Endothelial cell of umbilical vein (primary cell): ENCODE measurements at regions not wholly inside any gene's neighbourhood (a gene's known extent, or its start where the extent isn't known, plus 50 kb on each side); places are given as distances from the start of the nearest gene placed in this dataset.

Experiments
- BruUV-seq: library from RNA; stranded (reverse); fragments of 400-500 nt; replicated peaks from 2 replicates; lab custom pipeline; 2021; lab: Mats Ljungman, UMichigan
- CTCF ChIA-PET: fragments of 300-600, 350-600 bp; sonication (Branson Sonifier 250); formaldehyde crosslinking; loops from one replicate; lab custom pipeline; 2021; ENCODE audit warnings: antibody characterized with exemption, inconsistent platforms; lab: Charles Lee
- POLR2A ChIA-PET: fragments of 300-600, 350-600 bp; sonication (Branson Sonifier 250); formaldehyde crosslinking; loops from one replicate; lab custom pipeline; 2021; ENCODE audit warnings: antibody characterized with exemption, inconsistent platforms; lab: Charles Lee
- DNase-seq: peaks from one replicate; pipeline ENCODE4 v3.0.0-alpha.2; 2011; ENCODE audit warnings: low read depth, low spot score
- FAIRE-seq: peaks from 2 replicates; lab custom pipeline; 2011; peaks lifted over from hg19 to GRCh38; lab: Jason Lieb, UNC
- H2AFZ ChIP-seq: 2 replicates; pipeline ENCODE4 v1.6.0; 2012; ENCODE audit warnings: low read depth, low read length, control low read depth, inconsistent platforms
- H3K27ac ChIP-seq: 2 replicates; pipeline ENCODE4 v1.5.1; 2011; ENCODE audit warnings: low read depth, mild to moderate bottlenecking, control low read depth, low read length, moderate library complexity; ENCODE audit not compliant: insufficient read depth
- H3K27me3 ChIP-seq, 2 experiments: 2 replicates each; pipeline versions ENCODE4 v1.6.0 to v1.6.1; 2011; ENCODE audit warnings: low read length in 2 of 2, mixed read lengths in 1 of 2; ENCODE audit not compliant: control insufficient read depth in 2 of 2, insufficient read depth in 2 of 2
- H3K36me3 ChIP-seq, 2 experiments: 2 replicates in 1 of 2; 3 replicates in 1 of 2; pipeline ENCODE4 v1.5.1; 2011; ENCODE audit warnings: low read length in 2 of 2, mild to moderate bottlenecking in 1 of 2, moderate library complexity in 1 of 2; ENCODE audit not compliant: control insufficient read depth in 2 of 2, insufficient read depth in 2 of 2; ENCODE audit errors: extremely low read depth in 1 of 2
- H3K4me1 ChIP-seq: 3 replicates; pipeline ENCODE4 v1.5.1; 2011; ENCODE audit warnings: mild to moderate bottlenecking, low read length; ENCODE audit not compliant: control insufficient read depth, insufficient read depth; ENCODE audit errors: extremely low read depth
- H3K4me2 ChIP-seq: 2 replicates; pipeline ENCODE4 v1.6.1; 2011; ENCODE audit warnings: low read length, control low read depth, mixed read lengths; ENCODE audit not compliant: insufficient read depth
- H3K4me3 ChIP-seq, 3 experiments: fragments of 200-600 bp in 1 of 3; sonication (generic), shearing (Covaris generic) in 1 of 3; replicated peaks in 1 of 3; 2 replicates each; pipeline ENCODE4 v1.5.1; 2011 to 2016; ENCODE audit warnings: control low read depth in 3 of 3, low read length in 3 of 3, mild to moderate bottlenecking in 2 of 3, inconsistent platforms in 1 of 3, low read depth in 1 of 3, moderate library complexity in 1 of 3; ENCODE audit not compliant: insufficient read depth in 1 of 3
- H3K79me2 ChIP-seq: 2 replicates; pipeline ENCODE4 v1.6.0; 2012; ENCODE audit warnings: low read length, inconsistent platforms; ENCODE audit not compliant: control insufficient read depth, insufficient read depth
- H3K9ac ChIP-seq: replicated peaks from 2 replicates; pipeline ENCODE3; 2011; ENCODE audit warnings: low read length, control low read depth; ENCODE audit not compliant: insufficient read depth; ENCODE audit errors: extremely low read depth
- H3K9me1 ChIP-seq: replicated peaks from 3 replicates; pipeline ENCODE4 v1.6.0; 2011; ENCODE audit warnings: mild to moderate bottlenecking, low read length; ENCODE audit not compliant: control insufficient read depth, insufficient read depth; ENCODE audit errors: extremely low read depth
- H3K9me3 ChIP-seq: replicated peaks from 2 replicates; pipeline ENCODE4 v1.5.1; 2012; ENCODE audit warnings: low read length, inconsistent platforms; ENCODE audit not compliant: control insufficient read depth, insufficient read depth
- H4K20me1 ChIP-seq: replicated peaks from 2 replicates; pipeline ENCODE3; 2011; ENCODE audit warnings: mild to moderate bottlenecking, low read length; ENCODE audit not compliant: control insufficient read depth, insufficient read depth; ENCODE audit errors: extremely low read depth
- CTCF ChIP-seq, 2 donors: IDR thresholded peaks; 1 replicate in 1 of 2; 2 replicates in 1 of 2; pipeline ENCODE4 v1.5.1; 2011; ENCODE audit warnings: low read length in 2 of 2, mild to moderate bottlenecking in 2 of 2, moderate library complexity in 2 of 2, control low read depth in 1 of 2, inconsistent platforms in 1 of 2, low read depth in 1 of 2; ENCODE audit not compliant: insufficient read depth in 1 of 2; ENCODE audit errors: extremely low read depth in 1 of 2
- EZH2 ChIP-seq: IDR thresholded peaks from 2 replicates; pipeline ENCODE4 v1.6.1; 2012; ENCODE audit warnings: borderline replicate concordance, low read depth, mild to moderate bottlenecking, moderate library complexity, low read length, inconsistent platforms; ENCODE audit not compliant: severe bottlenecking
- FOS ChIP-seq: IDR thresholded peaks from 2 replicates; pipeline ENCODE4 v1.6.1; 2011; ENCODE audit warnings: mild to moderate bottlenecking, low read length, moderate library complexity, borderline replicate concordance; ENCODE audit not compliant: insufficient read depth
- GATA2 ChIP-seq: IDR thresholded peaks from 2 replicates; pipeline ENCODE4 v1.7.0; 2011; ENCODE audit warnings: low read depth, mild to moderate bottlenecking, moderate library complexity, mixed read lengths, low read length; ENCODE audit not compliant: insufficient read length, insufficient read depth
- JUN ChIP-seq: IDR thresholded peaks from 2 replicates; pipeline ENCODE4 v1.6.1; 2011; ENCODE audit warnings: borderline replicate concordance, low read depth; ENCODE audit not compliant: insufficient read length, insufficient read depth
- MAX ChIP-seq: IDR thresholded peaks from 2 replicates; pipeline ENCODE4 v1.6.1; 2011; ENCODE audit not compliant: insufficient read depth, insufficient read length
- MYC ChIP-seq: IDR thresholded peaks from one replicate; pipeline ENCODE4 v1.6.1; 2011; ENCODE audit warnings: mild to moderate bottlenecking, low read depth, low read length
- POLR2A ChIP-seq: IDR thresholded peaks from 2 replicates; pipeline ENCODE4 v1.6.1; 2012; ENCODE audit warnings: low read depth, mild to moderate bottlenecking, control low read depth, low read length
- POLR2AphosphoS5 ChIP-seq: IDR thresholded peaks from 2 replicates; pipeline ENCODE4 v1.6.1; 2012; ENCODE audit warnings: low read depth, mild to moderate bottlenecking, control low read depth, low read length, moderate library complexity; ENCODE audit not compliant: insufficient read depth
- dilution Hi-C: fragments of 300-500 bp; cut with MboI; formaldehyde crosslinking; loops from one replicate; pipeline ENCODE4 v1.15.0; 2019; ENCODE audit warnings: low sequenced_read_pairs; ENCODE audit not compliant: extremely low pct_ligation_motif_present
- intact Hi-C: fragments of 100-400 bp; cut with micrococcal nuclease; formaldehyde crosslinking; loops from one replicate; pipeline ENCODE4 v1.10.0; 2022

- no TSS peak for BruUV-seq
These were observed 511.8 kb upstream of the ARX start for GRCh38 chrX:25527596-25527995.

More at GRCh38 chrX:25527596-25527995, 511.8 kb upstream of the ARX start:
- Histone ChIP-seq H3K9ac (no peak overlapping the region), H3K4me1 (peaks cover 16% of the 10 kb centered on the region), H4K20me1 (no peaks in the 10 kb centered on the region), H3K4me2 (no peak overlapping the region), H3K9me3 (no peaks in the 10 kb centered on the region), H3K36me3 (no peaks in the 10 kb centered on the region), H3K4me3 (no peak overlapping the region), H3K27ac (no peak overlapping the region), H3K9me1 (no peaks in the 10 kb centered on the region), H3K27me3 (no peaks in the 10 kb centered on the region), H3K79me2 (no peaks in the 10 kb centered on the region), H2AFZ (no peak overlapping the region)
- no peak for DNase-seq
- dilution Hi-C loops, result no loop called here
- intact Hi-C loops, result loop anchor here (10.0 kb wide), 1 partner anchor 1777 kb away; no protein-coding TSS in a partner anchor
- ChIA-PET CTCF (no interaction called here), POLR2A (no interaction called here)
- FAIRE-seq, result no peak
- no peak for TF ChIP-seq POLR2AphosphoS5
- TF ChIP-seq CTCF (IDR thresholded peaks at IDR 0.05; ENCODE audit: extremely low read depth in 1 of 2, insufficient read depth in 1 of 2, low read depth in 1 of 2, low read length in 2 of 2), result no peak
- no peak for TF ChIP-seq FOS
- no peak for TF ChIP-seq POLR2A
- TF ChIP-seq MYC, result no peak
- TF ChIP-seq JUN, result no peak
- TF ChIP-seq MAX, result no peak
- TF ChIP-seq EZH2, result no peak
- TF ChIP-seq GATA2, result no peak
